GM19043 (cell line): ENCODE measurements at regions not wholly inside any gene's neighbourhood (a gene's known extent, or its start where the extent isn't known, plus 50 kb on each side); places are given as distances from the start of the nearest gene placed in this dataset.

Experiments
- ATAC-seq: cut with Tn5 transposase; IDR thresholded peaks from one replicate; pipeline ENCODE4 v1.9.1; 2021; ENCODE audit warnings: low read depth; ENCODE audit not compliant: unreplicated experiment

- no peak for ATAC-seq
Measured at GRCh38 chr18:47422524-47422923, 171.1 kb upstream of the SKOR2 start.

GRCh38 chr18:47420130-47420529, 168.7 kb upstream of the SKOR2 start:
- peak; percentile 83 for ATAC-seq

GRCh38 chr18:47418746-47419145, 167.3 kb upstream of the SKOR2 start:
- ATAC-seq = no peak

GRCh38 chr18:47417807-47418206, 166.3 kb upstream of the SKOR2 start:
- no peak for ATAC-seq

- no peak for ATAC-seq
Measured at GRCh38 chr18:47415881-47416280, 164.4 kb upstream of the SKOR2 start.

GRCh38 chr18:47413327-47413726, 161.9 kb upstream of the SKOR2 start:
- no peak for ATAC-seq

GRCh38 chr18:47412924-47413323, 161.5 kb upstream of the SKOR2 start:
- ATAC-seq = no peak

GRCh38 chr18:47411159-47411558, 159.7 kb upstream of the SKOR2 start:
- no peak for ATAC-seq

- no peak for ATAC-seq
Measured at GRCh38 chr18:47410139-47410538, 158.7 kb upstream of the SKOR2 start.

GRCh38 chr18:47409519-47409918, 158.1 kb upstream of the SKOR2 start:
- ATAC-seq = no peak

- ATAC-seq = no peak
Measured at GRCh38 chr18:47407736-47408135, 156.3 kb upstream of the SKOR2 start.

- ATAC-seq = no peak
Measured at GRCh38 chr18:47404845-47405244, 153.4 kb upstream of the SKOR2 start.

- no peak for ATAC-seq
Measured at GRCh38 chr18:47403949-47404348, 152.5 kb upstream of the SKOR2 start.

GRCh38 chr18:47403317-47403716, 151.9 kb upstream of the SKOR2 start:
- no peak for ATAC-seq

GRCh38 chr18:47399475-47399874, 148.0 kb upstream of the SKOR2 start:
- ATAC-seq = no peak

- ATAC-seq = no peak
Measured at GRCh38 chr18:47397671-47398319, 146.3 kb upstream of the SKOR2 start.

GRCh38 chr18:47391665-47392064, 140.2 kb upstream of the SKOR2 start:
- ATAC-seq = no peak

GRCh38 chr18:47390410-47391024, 139.1 kb upstream of the SKOR2 start:
- ATAC-seq = no peak

GRCh38 chr18:47389210-47389609, 137.8 kb upstream of the SKOR2 start:
- ATAC-seq = no peak

GRCh38 chr18:47387864-47388263, 136.4 kb upstream of the SKOR2 start:
- no peak for ATAC-seq

- ATAC-seq = no peak
Measured at GRCh38 chr18:47383729-47384128, 132.3 kb upstream of the SKOR2 start.

GRCh38 chr18:47381975-47382570, 130.6 kb upstream of the SKOR2 start:
- ATAC-seq = no peak
